GM12874 (cell line): ENCODE measurements at regions not wholly inside any gene's neighbourhood (a gene's known extent, or its start where the extent isn't known, plus 50 kb on each side); places are given as distances from the start of the nearest gene placed in this dataset.

Experiments
- CTCF ChIP-seq: IDR thresholded peaks from 2 replicates; pipeline ENCODE4 v1.5.1; 2011; ENCODE audit warnings: low read depth, mild to moderate bottlenecking, control low read depth, low read length, moderate library complexity; ENCODE audit not compliant: insufficient read depth

GRCh38 chr6:132954222-132954621 is 139.9 kb downstream of the RPS12 start:
- no peak for TF ChIP-seq CTCF

GRCh38 chr6:132954936-132955335 is 140.6 kb downstream of the RPS12 start:
- no peak for TF ChIP-seq CTCF

GRCh38 chr6:132959639-132960326 is 145.4 kb downstream of the RPS12 start:
- no peak for TF ChIP-seq CTCF

GRCh38 chr6:132960720-132961119 is 146.4 kb downstream of the RPS12 start:
- no peak for TF ChIP-seq CTCF

GRCh38 chr6:132961122-132961521 is 146.8 kb downstream of the RPS12 start:
- TF ChIP-seq CTCF, result no peak

- TF ChIP-seq CTCF, result peak; percentile 29; the same call in 1 of the 2 replicates
Measured at GRCh38 chr6:132961610-132962009, 147.2 kb downstream of the RPS12 start.

GRCh38 chr6:132962936-132963868 is 148.8 kb downstream of the RPS12 start:
- TF ChIP-seq CTCF, result peak; percentile 76
